ENCODE measurements at regions not wholly inside any gene's neighbourhood (a gene's known extent, or its start where the extent isn't known, plus 50 kb on each side); places are given as distances from the start of the nearest gene placed in this dataset.

- TF ChIP-seq EGR1 (IDR thresholded peaks at IDR 0.05) (no peak), ZBTB7A (IDR thresholded peaks at IDR 0.05; ENCODE audit: low read depth) (no peak), RAD21 (IDR thresholded peaks at IDR 0.05; ENCODE audit: low read depth) (no peak), CREB1 (IDR thresholded peaks at IDR 0.05; ENCODE audit: low read depth) (no peak), TAF1 (IDR thresholded peaks at IDR 0.05; ENCODE audit: low read depth) (no peak), YY1 (IDR thresholded peaks at IDR 0.05; ENCODE audit: low read depth) (no peak), EP300 (IDR thresholded peaks at IDR 0.05; ENCODE audit: borderline replicate concordance) (no peak), TEAD4 (IDR thresholded peaks at IDR 0.05) (no peak), NFIC (IDR thresholded peaks at IDR 0.05) (no peak), CEBPB (IDR thresholded peaks at IDR 0.05) (no peak), FOXM1 (IDR thresholded peaks at IDR 0.05; ENCODE audit: borderline replicate concordance, low read depth) (no peak), TCF12 (IDR thresholded peaks at IDR 0.05; ENCODE audit: low read depth) (no peak)
- TF ChIP-seq, protein P1, sequence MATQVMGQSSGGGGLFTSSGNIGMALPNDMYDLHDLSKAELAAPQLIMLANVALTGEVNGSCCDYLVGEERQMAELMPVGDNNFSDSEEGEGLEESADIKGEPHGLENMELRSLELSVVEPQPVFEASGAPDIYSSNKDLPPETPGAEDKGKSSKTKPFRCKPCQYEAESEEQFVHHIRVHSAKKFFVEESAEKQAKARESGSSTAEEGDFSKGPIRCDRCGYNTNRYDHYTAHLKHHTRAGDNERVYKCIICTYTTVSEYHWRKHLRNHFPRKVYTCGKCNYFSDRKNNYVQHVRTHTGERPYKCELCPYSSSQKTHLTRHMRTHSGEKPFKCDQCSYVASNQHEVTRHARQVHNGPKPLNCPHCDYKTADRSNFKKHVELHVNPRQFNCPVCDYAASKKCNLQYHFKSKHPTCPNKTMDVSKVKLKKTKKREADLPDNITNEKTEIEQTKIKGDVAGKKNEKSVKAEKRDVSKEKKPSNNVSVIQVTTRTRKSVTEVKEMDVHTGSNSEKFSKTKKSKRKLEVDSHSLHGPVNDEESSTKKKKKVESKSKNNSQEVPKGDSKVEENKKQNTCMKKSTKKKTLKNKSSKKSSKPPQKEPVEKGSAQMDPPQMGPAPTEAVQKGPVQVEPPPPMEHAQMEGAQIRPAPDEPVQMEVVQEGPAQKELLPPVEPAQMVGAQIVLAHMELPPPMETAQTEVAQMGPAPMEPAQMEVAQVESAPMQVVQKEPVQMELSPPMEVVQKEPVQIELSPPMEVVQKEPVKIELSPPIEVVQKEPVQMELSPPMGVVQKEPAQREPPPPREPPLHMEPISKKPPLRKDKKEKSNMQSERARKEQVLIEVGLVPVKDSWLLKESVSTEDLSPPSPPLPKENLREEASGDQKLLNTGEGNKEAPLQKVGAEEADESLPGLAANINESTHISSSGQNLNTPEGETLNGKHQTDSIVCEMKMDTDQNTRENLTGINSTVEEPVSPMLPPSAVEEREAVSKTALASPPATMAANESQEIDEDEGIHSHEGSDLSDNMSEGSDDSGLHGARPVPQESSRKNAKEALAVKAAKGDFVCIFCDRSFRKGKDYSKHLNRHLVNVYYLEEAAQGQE (IDR thresholded peaks at IDR 0.05; ENCODE audit: low read depth) = no peak
- TF ChIP-seq, protein P2, sequence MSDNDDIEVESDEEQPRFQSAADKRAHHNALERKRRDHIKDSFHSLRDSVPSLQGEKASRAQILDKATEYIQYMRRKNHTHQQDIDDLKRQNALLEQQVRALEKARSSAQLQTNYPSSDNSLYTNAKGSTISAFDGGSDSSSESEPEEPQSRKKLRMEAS (IDR thresholded peaks at IDR 0.05) = no peak
- TF ChIP-seq, protein P3, sequence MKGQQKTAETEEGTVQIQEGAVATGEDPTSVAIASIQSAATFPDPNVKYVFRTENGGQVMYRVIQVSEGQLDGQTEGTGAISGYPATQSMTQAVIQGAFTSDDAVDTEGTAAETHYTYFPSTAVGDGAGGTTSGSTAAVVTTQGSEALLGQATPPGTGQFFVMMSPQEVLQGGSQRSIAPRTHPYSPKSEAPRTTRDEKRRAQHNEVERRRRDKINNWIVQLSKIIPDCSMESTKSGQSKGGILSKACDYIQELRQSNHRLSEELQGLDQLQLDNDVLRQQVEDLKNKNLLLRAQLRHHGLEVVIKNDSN (IDR thresholded peaks at IDR 0.05) = no peak
Observed at GRCh38 chr2:176636401-176636800, 367.2 kb downstream of the MTX2 start.

DNA sequence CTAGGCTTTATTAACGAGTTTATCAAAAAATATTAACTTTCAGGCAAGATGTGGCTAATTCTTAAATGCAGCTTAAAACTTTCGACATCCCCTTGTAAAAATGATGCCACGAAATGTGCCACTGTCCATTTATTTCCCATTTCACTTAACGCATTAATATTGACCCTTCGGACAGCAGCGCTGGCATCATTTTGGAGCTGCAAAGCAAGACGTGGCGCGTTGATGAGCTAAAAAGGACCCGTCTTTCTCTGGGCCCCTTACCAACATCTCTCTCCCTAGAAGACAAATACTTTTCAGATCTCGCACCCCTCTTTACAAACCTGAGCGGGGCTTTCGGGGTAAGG lies 367.9 kb downstream of the MTX2 start:
- no peak for TF ChIP-seq ZBTB7A (IDR thresholded peaks at IDR 0.05; ENCODE audit: low read depth)
- TF ChIP-seq, protein P2 (IDR thresholded peaks at IDR 0.05) = no peak
- TF ChIP-seq TCF12 (IDR thresholded peaks at IDR 0.05; ENCODE audit: low read depth) = no peak
- no peak for TF ChIP-seq NFIC (IDR thresholded peaks at IDR 0.05)
- no peak for TF ChIP-seq CEBPB (IDR thresholded peaks at IDR 0.05)
- TF ChIP-seq EP300 (IDR thresholded peaks at IDR 0.05; ENCODE audit: borderline replicate concordance) = no peak
- TF ChIP-seq CREB1 (IDR thresholded peaks at IDR 0.05; ENCODE audit: low read depth) = no peak
- TF ChIP-seq, protein P1 (IDR thresholded peaks at IDR 0.05; ENCODE audit: low read depth) = no peak
- TF ChIP-seq EGR1 (IDR thresholded peaks at IDR 0.05) = no peak
- TF ChIP-seq TEAD4 (IDR thresholded peaks at IDR 0.05) = no peak

DNA sequence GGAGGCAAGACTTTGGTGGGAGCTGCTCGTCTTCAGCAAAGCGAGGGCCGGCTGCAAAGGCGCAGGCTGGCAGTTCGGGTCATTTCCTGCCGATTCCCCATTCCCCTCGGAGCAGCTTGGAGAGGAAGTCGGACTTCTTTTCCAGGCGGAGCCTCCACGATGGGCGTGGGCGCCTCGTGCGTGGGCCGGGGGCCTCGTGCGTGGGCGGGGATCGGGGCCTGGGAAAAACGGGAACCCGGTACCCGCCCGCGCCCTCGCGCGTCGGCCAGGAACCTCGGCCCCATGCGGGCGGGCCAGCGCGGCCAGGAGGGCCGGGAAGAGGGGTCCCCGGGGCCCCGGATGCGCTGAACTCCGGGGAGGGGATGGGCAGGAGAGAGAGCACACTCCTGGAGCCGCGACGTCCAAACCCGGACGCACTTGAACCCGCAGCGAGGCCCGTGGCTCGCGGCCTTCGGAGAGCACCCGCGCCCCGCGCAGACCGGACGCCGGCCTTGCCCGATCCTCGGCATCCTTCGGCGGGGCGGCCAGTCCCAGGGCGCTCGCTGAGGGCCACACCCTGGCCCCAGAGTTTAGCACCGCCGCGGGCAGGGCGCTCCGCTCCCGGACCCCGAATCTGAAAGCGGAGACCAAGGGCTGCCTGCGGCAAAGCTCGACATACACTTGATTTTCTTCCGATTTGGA lies 368.4 kb downstream of the MTX2 start:
- TF ChIP-seq, protein P3 (IDR thresholded peaks at IDR 0.05) = no peak
- 0 out of 2 replicates have a peak, but pooled peaks have one; percentile 33 for TF ChIP-seq TAF1 (IDR thresholded peaks at IDR 0.05; ENCODE audit: low read depth)
- TF ChIP-seq ZBTB7A (IDR thresholded peaks at IDR 0.05; ENCODE audit: low read depth) = peak; percentile 55; the same call in 1 of the 2 replicates
- TF ChIP-seq, protein P1 (IDR thresholded peaks at IDR 0.05; ENCODE audit: low read depth) = no peak
- TF ChIP-seq RAD21 (IDR thresholded peaks at IDR 0.05; ENCODE audit: low read depth) = no peak
- TF ChIP-seq NFIC (IDR thresholded peaks at IDR 0.05) = no peak
- TF ChIP-seq EP300 (IDR thresholded peaks at IDR 0.05; ENCODE audit: borderline replicate concordance) = no peak
- TF ChIP-seq EGR1 (IDR thresholded peaks at IDR 0.05) = peak; percentile 91
- no peak for TF ChIP-seq CREB1 (IDR thresholded peaks at IDR 0.05; ENCODE audit: low read depth)
- no peak for TF ChIP-seq YY1 (IDR thresholded peaks at IDR 0.05; ENCODE audit: low read depth)
- TF ChIP-seq, protein P2 (IDR thresholded peaks at IDR 0.05) = peak; percentile 56; the same call in 1 of the 2 replicates
